Endodermal cell (in vitro differentiated cells): ENCODE measurements at regions not wholly inside any gene's neighbourhood (a gene's known extent, or its start where the extent isn't known, plus 50 kb on each side); places are given as distances from the start of the nearest gene placed in this dataset.

ENCODE experiments used
- DNase-seq: peaks from one replicate; pipeline ENCODE4 v3.0.0-alpha.2; 2017
- H3K27ac ChIP-seq: 2 replicates; pipeline ENCODE4 v1.5.1; 2013; ENCODE audit warnings: mild to moderate bottlenecking, low read depth, low read length, moderate library complexity
- H3K27me3 ChIP-seq: 2 replicates; pipeline ENCODE4 v1.6.1; 2013; ENCODE audit warnings: mild to moderate bottlenecking, low read length, moderate library complexity; ENCODE audit not compliant: insufficient read depth, control insufficient read depth, poor library complexity, severe bottlenecking
- H3K36me3 ChIP-seq: 2 replicates; pipeline ENCODE4 v1.7.0; 2013; ENCODE audit warnings: mild to moderate bottlenecking, low read length, moderate library complexity; ENCODE audit not compliant: control insufficient read depth, insufficient read depth
- H3K4me1 ChIP-seq: one replicate; pipeline ENCODE4 v1.7.0; 2013; ENCODE audit warnings: low read length; ENCODE audit not compliant: control insufficient read depth, insufficient read depth
- H3K4me3 ChIP-seq: 2 replicates; pipeline ENCODE4 v1.5.1; 2013; ENCODE audit warnings: mild to moderate bottlenecking, low read length, moderate library complexity
- H3K9ac ChIP-seq: 2 replicates; pipeline ENCODE4 v1.6.1; 2013; ENCODE audit warnings: mild to moderate bottlenecking, low read length, moderate library complexity; ENCODE audit not compliant: poor library complexity, severe bottlenecking; ENCODE audit errors: extremely low read depth
- H3K9me3 ChIP-seq: 2 replicates; pipeline ENCODE4 v1.6.1; 2013; ENCODE audit warnings: mild to moderate bottlenecking, low read length, moderate library complexity; ENCODE audit not compliant: control insufficient read depth
- H3K27ac Mint-ChIP-seq: 2 replicates; pipeline ENCODE4 v1.8.0; 2020; ENCODE audit warnings: mixed read lengths
- H3K27me3 Mint-ChIP-seq: 2 replicates; pipeline ENCODE4 v1.8.0; 2021; ENCODE audit warnings: mild to moderate bottlenecking, mixed read lengths; ENCODE audit not compliant: insufficient read depth
- H3K36me3 Mint-ChIP-seq: 2 replicates; pipeline ENCODE4 v1.8.0; 2020; ENCODE audit warnings: low read depth, mixed read lengths
- H3K4me1 Mint-ChIP-seq: 2 replicates; pipeline ENCODE4 v1.8.0; 2020; ENCODE audit warnings: mixed read lengths
- H3K4me3 Mint-ChIP-seq: 2 replicates; pipeline ENCODE4 v1.8.0; 2020; ENCODE audit warnings: mild to moderate bottlenecking, moderate library complexity, mixed read lengths
- H3K9me3 Mint-ChIP-seq: 2 replicates; pipeline ENCODE4 v1.8.0; 2020; ENCODE audit warnings: mild to moderate bottlenecking, mixed read lengths
- WGBS, 2 experiments: methylation state at CpG; one replicate each; pipeline versions ENCODE4 v1.1.5 to v1.1.7; 2013; ENCODE audit warnings: missing lambda C conversion rate in 2 of 2, mixed read lengths in 1 of 2; ENCODE audit not compliant: insufficient coverage in 1 of 2, insufficient read length in 1 of 2; 5-methylcytosine and 5-hydroxymethylcytosine counted together
- TF ChIP-seq, protein P1 (sequence below): fragments of 200-600 bp; sonication (generic); conservative IDR thresholded peaks from 2 replicates; pipeline ENCODE4 v1.5.0; 2021; ENCODE audit warnings: antibody characterized with exemption, mild to moderate bottlenecking

GRCh38 chr16:52004343-52004742 lies 542.6 kb downstream of the TOX3 start:
- Histone ChIP-seq H3K4me3 (no peak overlapping the region), H3K9ac (no peak overlapping the region), H3K27me3 (no peaks in the 10 kb centered on the region), H3K9me3 (no peaks in the 10 kb centered on the region), H3K4me1 (no peaks in the 10 kb centered on the region), H3K36me3 (no peaks in the 10 kb centered on the region), H3K27ac (no peak overlapping the region)
- 91 to 93% methylated on average over 5 to 6 of the region's 6 CpGs for WGBS, 2 experiments
- TF ChIP-seq, protein P1, sequence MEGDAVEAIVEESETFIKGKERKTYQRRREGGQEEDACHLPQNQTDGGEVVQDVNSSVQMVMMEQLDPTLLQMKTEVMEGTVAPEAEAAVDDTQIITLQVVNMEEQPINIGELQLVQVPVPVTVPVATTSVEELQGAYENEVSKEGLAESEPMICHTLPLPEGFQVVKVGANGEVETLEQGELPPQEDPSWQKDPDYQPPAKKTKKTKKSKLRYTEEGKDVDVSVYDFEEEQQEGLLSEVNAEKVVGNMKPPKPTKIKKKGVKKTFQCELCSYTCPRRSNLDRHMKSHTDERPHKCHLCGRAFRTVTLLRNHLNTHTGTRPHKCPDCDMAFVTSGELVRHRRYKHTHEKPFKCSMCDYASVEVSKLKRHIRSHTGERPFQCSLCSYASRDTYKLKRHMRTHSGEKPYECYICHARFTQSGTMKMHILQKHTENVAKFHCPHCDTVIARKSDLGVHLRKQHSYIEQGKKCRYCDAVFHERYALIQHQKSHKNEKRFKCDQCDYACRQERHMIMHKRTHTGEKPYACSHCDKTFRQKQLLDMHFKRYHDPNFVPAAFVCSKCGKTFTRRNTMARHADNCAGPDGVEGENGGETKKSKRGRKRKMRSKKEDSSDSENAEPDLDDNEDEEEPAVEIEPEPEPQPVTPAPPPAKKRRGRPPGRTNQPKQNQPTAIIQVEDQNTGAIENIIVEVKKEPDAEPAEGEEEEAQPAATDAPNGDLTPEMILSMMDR = no peak
- DNase-seq = no peak
- H3K36me3 Mint-ChIP-seq = no peaks in the 10 kb centered on the region
- H3K4me3 Mint-ChIP-seq = no peak overlapping the region
- H3K27me3 Mint-ChIP-seq = no peaks in the 10 kb centered on the region
- no peak overlapping the region for H3K27ac Mint-ChIP-seq
- no peaks in the 10 kb centered on the region for H3K4me1 Mint-ChIP-seq
- peaks cover 2% of the 10 kb centered on the region for H3K9me3 Mint-ChIP-seq

DNA sequence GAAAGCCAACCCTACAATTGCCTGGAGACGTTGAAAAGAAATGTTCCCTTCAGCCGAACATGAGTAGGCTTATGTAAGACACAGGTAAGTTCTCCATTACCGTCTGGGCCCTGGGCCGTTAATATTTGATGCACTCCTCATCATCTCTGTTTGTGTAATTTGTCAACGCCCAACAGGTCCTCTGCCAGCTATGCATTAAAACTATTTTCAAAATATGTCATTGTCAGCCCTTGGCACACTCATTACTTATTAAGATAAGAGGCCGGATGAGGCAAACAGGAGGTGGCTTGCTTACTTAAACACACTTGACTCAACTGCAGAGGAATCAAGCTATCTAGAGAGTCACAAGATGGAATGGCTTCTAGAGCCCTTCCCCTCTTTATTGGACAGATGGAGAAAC lies 544.9 kb downstream of the TOX3 start:
- H3K9me3 ChIP-seq = no peaks in the 10 kb centered on the region
- TF ChIP-seq, protein P1 = no peak
- Mint-ChIP-seq H3K27ac (no peak overlapping the region), H3K9me3 (no peaks in the 10 kb centered on the region), H3K4me3 (no peak overlapping the region), H3K27me3 (no peaks in the 10 kb centered on the region), H3K4me1 (no peaks in the 10 kb centered on the region), H3K36me3 (no peaks in the 10 kb centered on the region)
- DNase-seq = no peak
- no peaks in the 10 kb centered on the region for H3K27me3 ChIP-seq
- no peaks in the 10 kb centered on the region for H3K36me3 ChIP-seq
- H3K4me3 ChIP-seq = no peak overlapping the region
- no peaks in the 10 kb centered on the region for H3K4me1 ChIP-seq
- no peak overlapping the region for H3K9ac ChIP-seq
- H3K27ac ChIP-seq = no peak overlapping the region
- 92 to 94% methylated on average over 5 to 6 of the region's 6 CpGs for WGBS, 2 experiments

DNA sequence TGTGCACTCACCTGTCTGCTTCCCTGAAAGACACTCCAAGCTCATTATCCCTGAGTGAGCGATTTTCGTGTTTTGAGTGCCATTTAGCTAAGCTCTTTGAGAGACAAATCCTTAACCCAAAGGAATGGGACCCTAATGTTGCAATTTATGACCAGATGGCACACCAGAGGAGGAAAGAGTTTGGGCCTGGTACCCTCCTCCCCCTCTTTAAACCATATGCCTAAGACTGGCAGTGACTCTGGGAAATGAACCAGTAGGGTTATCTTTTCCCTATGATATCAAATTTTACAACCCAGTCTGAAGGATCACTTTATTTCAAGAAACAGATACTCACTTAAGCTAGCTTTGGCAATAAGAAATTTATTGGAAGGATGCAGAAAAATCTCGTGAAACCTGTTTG lies 550.4 kb downstream of the TOX3 start:
- TF ChIP-seq, protein P1 = no peak
- WGBS, 2 experiments = 91 to 100% methylated on average over 3 of the region's 3 CpGs
- no peaks in the 10 kb centered on the region for H3K9me3 Mint-ChIP-seq

More for the DNA sequence above, 550.4 kb downstream of the TOX3 start:
- DNase-seq = no peak
- no peaks in the 10 kb centered on the region for H3K4me1 Mint-ChIP-seq
- H3K27me3 ChIP-seq = no peaks in the 10 kb centered on the region
- H3K4me1 ChIP-seq = no peaks in the 10 kb centered on the region
- no peak overlapping the region for H3K27ac ChIP-seq
- no peak overlapping the region for H3K27ac Mint-ChIP-seq
- no peak overlapping the region for H3K4me3 ChIP-seq
- H3K9ac ChIP-seq = no peak overlapping the region
- H3K36me3 ChIP-seq = no peaks in the 10 kb centered on the region
- no peak overlapping the region for H3K4me3 Mint-ChIP-seq
- no peaks in the 10 kb centered on the region for H3K36me3 Mint-ChIP-seq
- H3K9me3 ChIP-seq = no peaks in the 10 kb centered on the region
- no peaks in the 10 kb centered on the region for H3K27me3 Mint-ChIP-seq
